OCI-LY7 (cell line): ENCODE measurements at regions not wholly inside any gene's neighbourhood (a gene's known extent, or its start where the extent isn't known, plus 50 kb on each side); places are given as distances from the start of the nearest gene placed in this dataset.
A peak's percentile ranks its signal among the peaks of the same experiment; 100 is the strongest.

Source experiments
- BruUV-seq: library from RNA; stranded (reverse); fragments of 400-500 nt; replicated peaks from 2 replicates; lab custom pipeline; 2021; lab: Mats Ljungman, UMichigan
- CTCF ChIA-PET: fragments of 300-600 bp; sonication (Branson Sonifier 250); formaldehyde crosslinking; loops from one replicate; lab custom pipeline; 2022; ENCODE audit warnings: antibody characterized with exemption; ENCODE audit not compliant: unreplicated experiment; lab: Charles Lee
- POLR2A ChIA-PET: fragments of 300-600 bp; sonication (Branson Sonifier 250); formaldehyde crosslinking; loops from one replicate; lab custom pipeline; 2022; ENCODE audit warnings: antibody characterized with exemption; lab: Charles Lee
- DNase-seq: peaks from one replicate; pipeline ENCODE4 v3.0.0-alpha.2; 2015; ENCODE audit warnings: low spot score
- H2AFZ ChIP-seq: fragments of 200-600 bp; sonication (generic), shearing (Covaris generic); 2 replicates; pipeline ENCODE4 v1.6.1; 2014; ENCODE audit warnings: mild to moderate bottlenecking, antibody characterized with exemption, low read length, moderate library complexity
- H3K27ac ChIP-seq: fragments of 200-600 bp; sonication (generic); 2 replicates; pipeline ENCODE4 v1.5.1; 2014; ENCODE audit warnings: mixed run types, low read depth, mild to moderate bottlenecking, moderate library complexity, low read length, inconsistent platforms; ENCODE audit not compliant: poor library complexity, severe bottlenecking
- H3K36me3 ChIP-seq: fragments of 200-600 bp; sonication (generic); 2 replicates; pipeline ENCODE4 v1.6.1; 2014; ENCODE audit warnings: mild to moderate bottlenecking, antibody characterized with exemption, low read length, moderate library complexity, mixed read lengths; ENCODE audit not compliant: insufficient read depth
- H3K4me1 ChIP-seq: fragments of 200-600 bp; sonication (generic); 2 replicates; pipeline ENCODE4 v1.5.1; 2014; ENCODE audit warnings: mild to moderate bottlenecking, low read length; ENCODE audit not compliant: insufficient read depth, poor library complexity, severe bottlenecking
- H3K4me2 ChIP-seq: fragments of 200-600 bp; sonication (generic); 2 replicates; pipeline ENCODE4 v1.6.1; 2014; ENCODE audit warnings: mild to moderate bottlenecking, low read length
- H3K4me3 ChIP-seq: fragments of 200-600 bp; sonication (generic); 2 replicates; pipeline ENCODE4 v1.5.1; 2014; ENCODE audit warnings: mild to moderate bottlenecking, low read depth, low read length; ENCODE audit not compliant: poor library complexity, severe bottlenecking
- H3K79me2 ChIP-seq: fragments of 200-600 bp; sonication (generic); 2 replicates; pipeline ENCODE4 v1.6.1; 2016; ENCODE audit warnings: low read depth, mild to moderate bottlenecking, low read length, moderate library complexity, mixed read lengths; ENCODE audit not compliant: insufficient read depth
- H3K9me2 ChIP-seq: fragments of 200-600 bp; sonication (generic); 2 replicates; pipeline ENCODE4 v1.6.1; 2016; ENCODE audit warnings: mild to moderate bottlenecking, low read length, mixed read lengths; ENCODE audit not compliant: insufficient read depth
- H3K9me3 ChIP-seq: fragments of 200-600 bp; sonication (generic); 2 replicates; pipeline ENCODE4 v1.6.1; 2014; ENCODE audit warnings: mild to moderate bottlenecking, mixed run types, low read length, mixed read lengths
- H4K20me1 ChIP-seq: fragments of 200-600 bp; sonication (generic); 2 replicates; pipeline ENCODE4 v1.6.1; 2014; ENCODE audit warnings: mild to moderate bottlenecking, antibody characterized with exemption, low read length, moderate library complexity, mixed read lengths; ENCODE audit not compliant: insufficient read depth
- EZH2phosphoT487 ChIP-seq: fragments of 200-600 bp; sonication (generic); IDR thresholded peaks from 2 replicates; pipeline ENCODE4 v1.6.1; 2018; ENCODE audit warnings: low read depth, borderline replicate concordance, mild to moderate bottlenecking, mixed run types, antibody characterized with exemption, low read length, moderate library complexity, mixed read lengths
- intact Hi-C: fragments of 100-400 bp; cut with micrococcal nuclease; formaldehyde crosslinking; loops from one replicate; pipeline ENCODE4 v1.10.0; 2022; ENCODE audit not compliant: unreplicated experiment
- TF ChIP-seq, protein P1 (sequence below): fragments of 200-600 bp; sonication (generic); conservative IDR thresholded peaks from 2 replicates; pipeline ENCODE4 v1.5.1; 2014; ENCODE audit warnings: mild to moderate bottlenecking, antibody characterized with exemption, low read length, moderate library complexity, mixed read lengths

DNA sequence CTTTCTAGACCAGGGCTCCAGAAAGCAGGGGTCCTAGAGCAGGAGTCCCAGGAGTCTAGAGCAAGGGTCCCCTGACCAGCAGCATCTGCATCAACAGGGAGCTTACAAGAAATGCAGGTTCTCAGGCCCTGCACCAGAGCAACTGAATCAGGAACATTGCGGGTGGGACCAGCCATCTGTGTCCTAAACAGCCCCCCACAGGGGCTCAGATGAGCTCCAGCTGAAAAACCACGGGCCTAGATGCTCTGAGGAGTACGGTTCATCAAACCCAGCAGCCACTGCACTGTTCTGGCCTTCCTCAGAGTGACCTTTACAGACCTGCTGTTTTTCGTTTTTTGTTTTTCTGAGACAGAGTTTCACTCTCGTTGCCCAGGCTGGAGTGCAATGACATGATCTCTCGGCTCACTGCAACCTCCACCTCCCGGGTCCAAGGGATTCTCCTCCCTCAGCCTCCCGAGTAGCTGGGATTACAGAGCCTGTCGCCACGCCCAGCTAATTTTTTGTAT is 438.2 kb downstream of the SOX9 start:
- TF ChIP-seq, protein P1, sequence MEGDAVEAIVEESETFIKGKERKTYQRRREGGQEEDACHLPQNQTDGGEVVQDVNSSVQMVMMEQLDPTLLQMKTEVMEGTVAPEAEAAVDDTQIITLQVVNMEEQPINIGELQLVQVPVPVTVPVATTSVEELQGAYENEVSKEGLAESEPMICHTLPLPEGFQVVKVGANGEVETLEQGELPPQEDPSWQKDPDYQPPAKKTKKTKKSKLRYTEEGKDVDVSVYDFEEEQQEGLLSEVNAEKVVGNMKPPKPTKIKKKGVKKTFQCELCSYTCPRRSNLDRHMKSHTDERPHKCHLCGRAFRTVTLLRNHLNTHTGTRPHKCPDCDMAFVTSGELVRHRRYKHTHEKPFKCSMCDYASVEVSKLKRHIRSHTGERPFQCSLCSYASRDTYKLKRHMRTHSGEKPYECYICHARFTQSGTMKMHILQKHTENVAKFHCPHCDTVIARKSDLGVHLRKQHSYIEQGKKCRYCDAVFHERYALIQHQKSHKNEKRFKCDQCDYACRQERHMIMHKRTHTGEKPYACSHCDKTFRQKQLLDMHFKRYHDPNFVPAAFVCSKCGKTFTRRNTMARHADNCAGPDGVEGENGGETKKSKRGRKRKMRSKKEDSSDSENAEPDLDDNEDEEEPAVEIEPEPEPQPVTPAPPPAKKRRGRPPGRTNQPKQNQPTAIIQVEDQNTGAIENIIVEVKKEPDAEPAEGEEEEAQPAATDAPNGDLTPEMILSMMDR: no peak
- no peak for TF ChIP-seq EZH2phosphoT487
- intact Hi-C loops: loop anchor here (10.0 kb wide), 1 partner anchor 596 kb away; no protein-coding TSS in a partner anchor
- H3K4me2 ChIP-seq: no peak overlapping the region
- no peaks in the 10 kb centered on the region for H3K79me2 ChIP-seq
- H3K9me3 ChIP-seq: no peaks in the 10 kb centered on the region
- no peaks in the 10 kb centered on the region for H3K4me1 ChIP-seq
- H3K4me3 ChIP-seq: no peak overlapping the region
- H4K20me1 ChIP-seq: no peaks in the 10 kb centered on the region
- DNase-seq: no peak
- no peak overlapping the region for H2AFZ ChIP-seq
- POLR2A ChIA-PET: interaction anchor here (0.7 kb wide), 1 partner anchor 28 kb away, joined by 3 read pairs; no protein-coding TSS in a partner anchor
- no peaks in the 10 kb centered on the region for H3K36me3 ChIP-seq
- BruUV-seq: no TSS peak
- H3K9me2 ChIP-seq: no peaks in the 10 kb centered on the region
- H3K27ac ChIP-seq: no peak overlapping the region
- CTCF ChIA-PET: interaction anchor here (0.5 to 0.6 kb wide), 2 partner anchors 16 to 644 kb away, joined by 3 to 9 read pairs; no protein-coding TSS in a partner anchor

DNA sequence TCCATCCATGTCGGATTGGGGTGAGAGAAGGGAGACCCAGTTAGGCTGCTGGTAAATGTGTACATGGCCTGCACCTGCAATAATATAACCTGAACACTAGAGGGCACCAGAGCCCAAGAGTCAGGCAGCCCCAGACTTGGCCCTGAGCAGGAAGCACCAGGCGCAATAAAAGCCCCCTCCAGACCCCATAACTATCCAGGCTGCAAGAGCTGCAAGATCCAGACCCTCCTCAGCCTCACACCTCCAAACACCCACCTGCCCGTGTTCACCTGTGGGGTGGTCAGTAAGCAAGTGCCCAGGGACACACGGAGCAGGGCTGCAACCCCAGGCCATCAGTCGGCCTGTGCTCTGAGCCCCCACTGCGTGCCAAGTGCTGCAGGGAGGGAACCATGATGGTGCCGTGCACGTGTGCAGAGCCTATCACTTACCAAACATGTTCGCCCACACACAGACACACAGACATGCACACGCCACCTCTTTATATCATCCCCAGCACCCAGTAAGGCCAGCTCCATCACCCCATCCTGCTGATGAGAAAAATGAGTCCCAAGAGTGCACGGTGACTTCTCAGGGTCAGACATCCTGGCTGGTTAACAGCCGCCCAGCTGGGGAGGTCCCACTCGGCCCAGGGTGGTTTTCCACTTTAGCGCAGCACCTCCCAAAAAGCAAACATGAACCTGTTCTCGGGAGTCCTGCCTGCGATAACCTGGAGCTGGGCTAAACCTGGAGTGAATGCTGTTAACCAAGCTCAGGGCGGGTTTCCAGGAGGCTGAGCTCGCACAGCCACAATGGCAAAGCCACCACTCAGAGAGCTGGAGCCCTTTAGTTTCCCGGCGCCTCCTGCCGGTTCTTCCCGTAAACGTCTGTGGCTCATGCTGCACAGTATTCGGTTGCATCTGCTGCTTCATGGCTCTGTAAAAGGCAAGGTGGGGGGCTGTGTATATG is 439.8 kb downstream of the SOX9 start:
- H3K79me2 ChIP-seq: no peaks in the 10 kb centered on the region
- no peaks in the 10 kb centered on the region for H3K36me3 ChIP-seq
- no peak overlapping the region for H2AFZ ChIP-seq
- DNase-seq: peak; percentile 65
- no peaks in the 10 kb centered on the region for H4K20me1 ChIP-seq
- no peaks in the 10 kb centered on the region for H3K4me1 ChIP-seq
- H3K27ac ChIP-seq: no peak overlapping the region
- POLR2A ChIA-PET: interaction anchor here (1.2 kb wide), 1 partner anchor 167 kb away, joined by 3 read pairs; no protein-coding TSS in a partner anchor
- no peak overlapping the region for H3K4me3 ChIP-seq
- H3K9me2 ChIP-seq: no peaks in the 10 kb centered on the region
- no peak overlapping the region for H3K4me2 ChIP-seq
- BruUV-seq: no TSS peak
- CTCF ChIA-PET: interaction anchor here (1.0 kb wide), 1 partner anchor 8 kb away, joined by 3 read pairs; no protein-coding TSS in a partner anchor
- intact Hi-C loops: loop anchor here (1.0 to 10.0 kb wide), 3 partner anchors 166 to 810 kb away; no protein-coding TSS in a partner anchor
- TF ChIP-seq EZH2phosphoT487: no peak
- TF ChIP-seq, protein P1: peak; percentile 98
- H3K9me3 ChIP-seq: no peaks in the 10 kb centered on the region
